HG02678 (cell line): ENCODE measurements at regions not wholly inside any gene's neighbourhood (a gene's known extent, or its start where the extent isn't known, plus 50 kb on each side); places are given as distances from the start of the nearest gene placed in this dataset.
"Not testable (repeated sequence)": the region's sequence is repeated elsewhere in the genome, so short reads cannot be mapped to it uniquely, and the experiment has no call there.

Source experiments
- ATAC-seq: cut with Tn5 transposase; IDR thresholded peaks from one replicate; pipeline ENCODE4 v1.9.1; 2021; ENCODE audit warnings: mild to moderate bottlenecking, moderate library complexity; ENCODE audit not compliant: unreplicated experiment

GRCh38 chr5:103889500-103890209 is 327.1 kb upstream of the NUDT12 start:
- peak; percentile 51 for ATAC-seq

- ATAC-seq, result no peak
Measured at GRCh38 chr5:103886826-103887225, 324.2 kb upstream of the NUDT12 start.

DNA sequence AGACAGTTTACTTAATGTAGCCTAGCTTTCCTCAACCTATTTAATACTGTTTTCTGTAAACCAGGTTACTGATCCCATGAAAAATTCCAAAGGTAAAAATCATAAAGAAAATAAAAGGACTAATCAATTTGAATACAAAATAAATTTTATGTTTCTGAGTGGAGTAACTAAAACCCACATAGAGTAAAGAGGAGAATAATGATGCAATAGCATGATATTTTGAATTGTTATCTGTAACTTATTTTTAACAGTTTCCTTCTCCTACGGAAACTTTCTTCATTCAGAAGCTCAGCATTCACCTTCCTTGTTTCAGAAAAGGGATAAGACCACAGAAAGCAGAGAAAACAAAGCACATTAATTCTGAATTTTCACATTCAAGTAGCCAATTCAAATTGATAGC is 320.6 kb upstream of the NUDT12 start:
- no peak for ATAC-seq

GRCh38 chr5:103881560-103881959 is 319.0 kb upstream of the NUDT12 start:
- no peak for ATAC-seq

DNA sequence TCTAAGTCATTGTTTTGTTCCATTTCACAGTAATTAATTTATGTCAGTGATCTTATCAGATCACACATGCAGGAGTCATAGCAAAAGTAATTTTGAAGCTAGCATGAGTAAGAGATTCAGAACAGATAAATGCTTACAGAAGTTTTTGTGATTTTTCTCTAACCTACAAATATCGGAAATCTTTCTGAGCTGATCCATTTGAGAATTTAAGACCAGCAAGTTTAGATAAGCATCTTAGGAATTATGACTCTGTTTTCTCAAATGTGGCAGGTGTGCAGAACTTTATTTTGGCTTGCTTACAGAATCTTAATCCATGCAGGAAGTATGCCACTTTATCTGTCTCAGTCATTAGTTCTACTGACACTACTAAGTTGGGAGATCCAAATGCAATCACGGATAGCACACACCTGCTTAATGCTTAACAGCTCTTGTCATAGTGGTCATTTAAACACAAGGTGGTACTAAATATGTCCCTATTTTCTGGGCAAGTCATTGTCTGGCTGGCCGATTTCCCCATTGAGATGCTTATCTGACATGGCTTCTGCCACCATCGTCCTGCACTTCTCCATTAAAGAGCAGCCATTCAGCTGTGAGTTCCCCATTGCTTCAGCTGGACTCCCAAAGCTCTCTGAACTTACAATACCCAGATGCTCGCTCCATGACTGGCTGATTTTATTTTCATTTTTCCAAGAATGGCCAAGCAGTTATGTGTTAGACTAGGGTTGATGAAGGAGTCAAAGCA is 305.4 kb upstream of the NUDT12 start:
- ATAC-seq, result no peak

GRCh38 chr5:103866169-103866568 is 303.6 kb upstream of the NUDT12 start:
- ATAC-seq, result no peak

DNA sequence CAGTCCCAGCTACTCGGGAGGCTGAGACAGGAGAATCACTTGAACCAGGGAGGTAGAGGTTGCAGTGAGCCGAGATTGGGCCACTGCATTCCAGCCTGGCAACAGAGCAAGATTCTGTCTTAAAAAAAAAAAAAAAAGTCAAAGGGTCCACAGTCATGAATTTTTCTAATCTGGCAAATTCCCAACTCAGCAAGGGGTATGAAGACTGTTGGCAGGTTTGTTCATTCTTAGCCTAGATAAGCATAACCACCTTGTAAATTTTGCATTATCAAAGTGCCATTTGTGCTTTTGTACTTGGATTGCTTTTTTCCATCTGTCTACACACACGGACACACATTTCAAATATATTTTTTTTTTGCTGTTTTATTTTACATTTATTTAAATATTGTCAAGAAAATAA is 299.8 kb upstream of the NUDT12 start:
- no peak for ATAC-seq

DNA sequence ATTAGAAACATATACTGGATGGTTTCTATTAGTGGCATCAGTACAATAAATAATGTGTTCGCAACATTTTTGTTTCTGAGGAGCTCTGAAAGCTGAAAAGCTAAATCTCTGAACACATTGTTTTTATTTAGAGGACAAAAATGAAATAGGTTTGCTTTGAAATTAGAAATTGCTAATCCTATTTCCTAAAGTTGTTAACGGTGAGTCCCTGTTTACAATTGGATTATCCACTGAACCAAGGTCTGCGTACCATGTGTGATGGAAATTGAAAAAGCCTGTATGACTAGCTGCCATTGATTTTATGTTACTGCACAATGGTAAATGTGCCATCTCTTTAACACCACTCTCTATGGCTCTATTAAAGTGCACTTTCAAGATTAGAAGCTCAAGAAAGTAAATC is 297.7 kb upstream of the NUDT12 start:
- no peak for ATAC-seq

DNA sequence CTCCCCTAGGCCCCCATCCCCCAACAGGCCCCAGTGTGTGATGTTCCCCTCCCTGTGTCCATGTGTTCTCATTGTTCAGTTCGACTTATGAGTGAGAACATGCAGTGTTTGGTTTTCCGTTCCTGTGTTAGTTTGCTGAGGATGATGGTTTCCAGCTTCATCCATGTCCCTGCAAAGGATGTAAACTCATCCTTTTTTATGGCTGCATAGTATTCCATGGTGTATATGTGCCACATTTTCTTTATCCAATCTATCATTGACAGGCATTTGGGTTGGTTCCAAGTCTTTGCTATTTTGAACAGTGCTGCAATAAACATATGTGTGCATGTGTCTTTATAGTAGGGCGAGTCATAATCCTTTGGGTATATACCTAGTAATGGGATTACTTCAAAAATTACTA is 295.8 kb upstream of the NUDT12 start:
- not testable (repeated sequence) for ATAC-seq

DNA sequence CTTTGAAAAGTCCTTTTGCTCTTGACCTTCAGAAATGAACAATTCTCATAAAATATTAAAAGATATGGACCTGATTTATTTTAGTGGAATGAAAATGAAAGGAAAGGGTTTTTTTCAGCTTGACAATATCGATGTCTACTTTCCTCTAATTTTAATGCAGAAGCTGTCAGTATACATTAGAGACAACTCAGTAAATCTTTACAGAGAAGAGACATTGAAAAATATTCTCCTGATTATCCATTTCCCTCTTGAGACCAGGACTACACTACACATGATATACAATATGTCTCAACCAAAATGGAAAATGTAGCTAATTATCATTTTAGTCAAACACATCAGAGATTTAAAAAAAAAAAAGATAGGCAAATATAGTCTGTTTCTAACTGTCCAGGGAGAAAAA is 288.5 kb upstream of the NUDT12 start:
- no peak for ATAC-seq

- no peak for ATAC-seq
Measured at GRCh38 chr5:103849934-103850333, 287.3 kb upstream of the NUDT12 start.

- ATAC-seq, result no peak
Measured at GRCh38 chr5:103847060-103847459, 284.5 kb upstream of the NUDT12 start.

DNA sequence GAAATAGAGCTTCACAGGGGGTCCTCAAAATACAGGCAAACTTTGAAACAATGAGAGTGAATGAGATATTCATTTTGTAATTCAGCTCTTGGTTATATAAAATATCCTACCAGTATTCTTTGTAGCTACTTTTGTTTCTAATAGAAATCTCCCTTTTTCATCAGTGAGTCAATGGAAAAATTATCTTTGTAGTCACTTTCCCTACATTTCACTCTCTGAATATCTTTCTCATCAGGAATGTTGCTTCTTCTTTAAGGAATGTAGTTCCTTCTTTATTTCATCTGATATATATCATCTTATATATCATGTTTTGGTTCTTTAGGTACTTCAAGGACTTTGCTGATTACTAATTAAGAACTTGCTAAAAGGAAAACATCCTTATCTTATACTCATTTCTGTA is 280.3 kb upstream of the NUDT12 start:
- no peak for ATAC-seq

- ATAC-seq, result no peak
Measured at GRCh38 chr5:103840600-103840999, 278.0 kb upstream of the NUDT12 start.

- ATAC-seq, result no peak
Measured at GRCh38 chr5:103834216-103834615, 271.6 kb upstream of the NUDT12 start.

DNA sequence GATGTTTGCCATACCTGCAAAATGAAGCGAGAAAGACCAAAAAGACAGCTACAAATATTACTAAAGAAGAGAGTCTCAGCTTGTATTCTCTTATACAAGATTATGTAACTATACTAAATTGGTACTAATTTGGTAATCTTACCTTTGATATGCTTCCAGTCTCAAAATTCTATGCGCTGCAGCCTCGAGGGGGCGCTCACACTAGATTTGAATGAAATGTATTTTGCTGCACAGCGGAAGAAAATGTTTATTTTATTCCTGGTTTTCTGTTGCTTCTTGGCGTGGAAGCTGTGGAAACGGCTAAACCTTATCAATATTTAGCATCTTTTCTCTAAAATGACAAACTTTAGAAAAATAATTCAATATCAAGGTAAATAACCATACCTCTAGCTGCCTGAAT is 267.0 kb upstream of the NUDT12 start:
- ATAC-seq, result no peak

DNA sequence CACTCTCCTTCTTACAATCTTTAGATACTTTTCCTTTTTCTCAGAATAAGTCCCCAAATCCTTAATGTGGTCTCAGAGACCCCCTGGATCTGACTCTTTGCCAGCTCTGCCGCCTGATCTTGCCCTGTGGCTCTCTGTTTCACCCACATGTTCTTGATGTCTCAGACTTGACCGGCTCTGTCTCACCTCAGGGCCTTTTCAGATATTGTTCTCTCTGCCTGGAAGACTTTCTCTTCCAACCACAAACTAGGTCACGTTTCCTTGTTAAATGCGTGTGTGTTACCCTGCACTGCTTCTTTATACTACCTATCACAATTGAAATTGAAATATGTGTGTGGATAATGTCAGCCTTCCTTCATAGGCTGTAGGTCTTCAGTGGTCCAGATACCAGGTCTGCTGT is 265.4 kb upstream of the NUDT12 start:
- ATAC-seq, result no peak

GRCh38 chr5:103821361-103821760 is 258.8 kb upstream of the NUDT12 start:
- ATAC-seq, result no peak

DNA sequence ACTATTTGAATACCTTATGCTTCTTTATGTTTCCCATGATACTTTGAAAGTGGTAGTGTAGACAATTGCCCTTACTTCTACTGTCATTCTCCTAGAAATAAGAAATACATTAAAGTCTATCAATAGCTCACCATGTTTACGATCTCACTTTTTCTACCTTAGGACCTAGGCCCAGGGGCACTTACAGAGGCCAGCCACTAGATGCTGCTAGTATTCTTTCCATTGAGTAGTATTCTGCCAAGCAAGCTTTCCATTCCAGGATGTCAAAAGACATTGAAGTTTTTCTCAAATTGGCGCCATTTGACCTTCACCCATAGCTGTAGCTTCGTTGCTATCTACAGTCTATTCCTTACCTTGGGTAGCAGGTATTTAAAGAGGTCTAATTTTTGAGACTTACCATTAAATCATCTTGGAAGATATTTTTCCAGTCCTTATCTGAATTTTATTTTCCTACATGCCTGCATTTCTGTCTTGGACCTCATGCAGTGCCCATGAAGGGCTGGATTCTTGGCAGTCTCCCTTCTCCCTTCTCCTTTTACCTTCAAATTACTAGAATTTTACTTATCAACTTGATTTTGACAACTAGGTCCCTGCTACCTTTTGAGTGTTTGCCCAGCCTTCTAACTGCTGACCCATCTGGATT is 246.0 kb upstream of the NUDT12 start:
- ATAC-seq, result no peak

DNA sequence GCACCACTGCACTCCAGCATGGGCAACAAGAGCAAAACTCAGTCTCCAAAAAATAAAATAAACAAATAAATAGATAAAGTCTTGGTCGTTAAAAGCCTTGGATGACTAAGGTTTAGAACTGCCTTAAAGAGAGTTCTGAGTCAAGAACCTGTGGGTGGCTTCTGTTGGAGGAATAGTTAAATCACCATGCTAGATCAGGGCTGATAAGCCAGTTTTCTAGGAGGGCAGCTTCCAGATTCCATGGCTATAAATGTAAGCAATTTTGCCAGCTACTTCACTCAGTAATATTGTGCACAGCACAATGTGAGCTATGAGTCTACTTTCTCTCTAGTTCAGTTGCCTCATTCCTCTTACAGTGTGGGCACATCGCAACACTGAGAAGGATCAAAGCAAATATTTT is 242.1 kb upstream of the NUDT12 start:
- no peak for ATAC-seq

DNA sequence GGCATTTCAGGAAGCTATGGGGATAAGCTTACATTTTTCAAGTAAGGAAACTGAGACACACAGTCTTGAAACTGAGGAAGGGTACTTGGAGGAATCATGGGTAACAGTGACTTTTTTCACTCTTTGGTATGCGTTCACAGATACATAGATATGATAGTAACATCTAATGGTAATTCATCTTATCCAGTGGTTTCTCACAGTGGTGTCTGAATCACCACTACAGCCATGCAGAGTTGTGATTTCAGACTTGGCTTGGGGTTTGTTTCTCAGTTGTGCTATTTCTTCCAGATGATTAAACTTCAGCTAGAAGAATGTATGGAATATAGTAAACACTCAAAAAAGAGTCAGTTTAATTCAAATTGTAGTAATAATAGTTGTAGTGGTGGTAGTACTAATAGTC is 239.1 kb upstream of the NUDT12 start:
- no peak for ATAC-seq
